CD4-positive, alpha-beta T cell (primary cell): ENCODE measurements at regions not wholly inside any gene's neighbourhood (a gene's known extent, or its start where the extent isn't known, plus 50 kb on each side); places are given as distances from the start of the nearest gene placed in this dataset.
A peak's percentile ranks its signal among the peaks of the same experiment; 100 is the strongest.

ENCODE experiments used
- ATAC-seq: fragments of 200-7000 bp; cut with Tn5 transposase; one replicate; pipeline ENCODE4 v1.10.0; 2022; ENCODE audit warnings: mild to moderate bottlenecking; ENCODE audit not compliant: poor library complexity
- CTCF ChIA-PET: fragments of 350-600 bp; sonication (Branson Sonifier 250); formaldehyde crosslinking; loops from one replicate; lab custom pipeline; 2021; ENCODE audit warnings: antibody characterized with exemption, inconsistent platforms; lab: Charles Lee
- POLR2A ChIA-PET: fragments of 350-600 bp; sonication (Branson Sonifier 250); formaldehyde crosslinking; loops from one replicate; lab custom pipeline; 2021; ENCODE audit warnings: antibody characterized with exemption, inconsistent platforms; lab: Charles Lee
- DNase-seq, 14 experiments: peaks; one replicate each; pipeline ENCODE4 v3.0.0-alpha.2; 2013 to 2020; ENCODE audit warnings: mixed read lengths in 2 of 14
- H3K27ac ChIP-seq, 2 donors: one replicate each; pipeline versions ENCODE4 v1.5.1 to v1.7.0; 2013; ENCODE audit warnings: low read length in 2 of 2, low read depth in 1 of 2, mild to moderate bottlenecking in 1 of 2
- H3K27me3 ChIP-seq, 2 experiments: 1 replicate in 1 of 2; 2 replicates in 1 of 2; pipeline versions ENCODE4 v1.6.1 to v1.7.0; 2013; ENCODE audit warnings: low read length in 2 of 2, control low read depth in 1 of 2, mild to moderate bottlenecking in 1 of 2, moderate library complexity in 1 of 2; ENCODE audit not compliant: insufficient read depth in 2 of 2, control insufficient read depth in 1 of 2
- H3K36me3 ChIP-seq: one replicate; pipeline ENCODE4 v1.6.1; 2013; ENCODE audit warnings: low read length, control low read depth; ENCODE audit not compliant: insufficient read depth
- H3K4me1 ChIP-seq: one replicate; pipeline ENCODE4 v1.6.1; 2013; ENCODE audit warnings: low read length, control low read depth; ENCODE audit not compliant: insufficient read depth
- H3K4me3 ChIP-seq: one replicate; pipeline ENCODE4 v1.5.1; 2013; ENCODE audit warnings: mild to moderate bottlenecking, low read length, moderate library complexity
- H3K9me3 ChIP-seq, 2 experiments: 1 replicate in 1 of 2; 2 replicates in 1 of 2; pipeline versions ENCODE4 v1.6.1 to v1.7.0; 2013; ENCODE audit warnings: low read length in 2 of 2, mild to moderate bottlenecking in 2 of 2, control low read depth in 1 of 2, moderate library complexity in 1 of 2; ENCODE audit not compliant: control insufficient read depth in 1 of 2, insufficient read depth in 1 of 2
- H3K27ac Mint-ChIP-seq: one replicate; pipeline ENCODE4 v1.8.0; 2020; ENCODE audit warnings: mixed read lengths
- H3K27me3 Mint-ChIP-seq: one replicate; pipeline ENCODE4 v1.8.0; 2021; ENCODE audit warnings: mixed read lengths
- H3K36me3 Mint-ChIP-seq: one replicate; pipeline ENCODE4 v1.8.0; 2021; ENCODE audit warnings: low read depth, mixed read lengths
- H3K4me1 Mint-ChIP-seq: one replicate; pipeline ENCODE4 v1.8.0; 2021; ENCODE audit warnings: low read depth, mixed read lengths
- H3K4me3 Mint-ChIP-seq: one replicate; pipeline ENCODE4 v1.8.0; 2020; ENCODE audit warnings: mild to moderate bottlenecking, mixed read lengths
- H3K9me3 Mint-ChIP-seq: one replicate; pipeline ENCODE4 v1.8.0; 2020; ENCODE audit warnings: mixed read lengths
- CTCF ChIP-seq: fragments of 200-600 bp; IDR thresholded peaks from one replicate; pipeline ENCODE4 v1.8.0; 2022; ENCODE audit warnings: antibody characterized with exemption, mild to moderate bottlenecking
- intact Hi-C, 2 experiments: fragments of 100-400 bp; cut with DNase I in 1 of 2; cut with micrococcal nuclease in 1 of 2; formaldehyde crosslinking; loops; one replicate each; pipeline versions ENCODE4 v1.15.1 to v1.9.0; 2023 to 2025; cut with DNase I, micrococcal nuclease

GRCh38 chr11:97516688-97517087, 1126.9 kb downstream of the JRKL start:
- H3K9me3 ChIP-seq, result no peaks in the 10 kb centered on the region
- no peaks in the 10 kb centered on the region for H3K27me3 ChIP-seq
- Mint-ChIP-seq H3K4me3 (no peak overlapping the region), H3K4me1 (no peaks in the 10 kb centered on the region), H3K27ac (no peak overlapping the region), H3K27me3 (no peaks in the 10 kb centered on the region), H3K36me3 (no peaks in the 10 kb centered on the region), H3K9me3 (peaks cover 20% of the 10 kb centered on the region)
- TF ChIP-seq CTCF, result no peak
- DNase-seq, result no peak
- ChIA-PET POLR2A (no interaction called here), CTCF (no interaction called here)
- intact Hi-C loops, result loop anchor here in 1 of 2 experiments (10.0 kb wide), 1 partner anchor 58 kb away; no protein-coding TSS in a partner anchor
- ATAC-seq, result no peak
- H3K27ac ChIP-seq, result no peak overlapping the region
- H3K4me3 ChIP-seq, result no peak overlapping the region
- H3K4me1 ChIP-seq, result no peaks in the 10 kb centered on the region
- no peaks in the 10 kb centered on the region for H3K36me3 ChIP-seq

GRCh38 chr11:97525273-97525672, 1135.5 kb downstream of the JRKL start:
- H3K27ac ChIP-seq, result no peak overlapping the region
- no peaks in the 10 kb centered on the region for H3K36me3 ChIP-seq
- H3K4me1 ChIP-seq, result no peaks in the 10 kb centered on the region
- intact Hi-C loops, result no loop called here
- Mint-ChIP-seq H3K9me3 (no peaks in the 10 kb centered on the region), H3K4me1 (no peaks in the 10 kb centered on the region), H3K27ac (no peak overlapping the region), H3K4me3 (no peak overlapping the region), H3K36me3 (no peaks in the 10 kb centered on the region), H3K27me3 (no peaks in the 10 kb centered on the region)
- TF ChIP-seq CTCF, result no peak
- CTCF ChIA-PET, result no interaction called here
- POLR2A ChIA-PET, result no interaction called here
- DNase-seq (no peak), ATAC-seq (no peak)
- no peak overlapping the region for H3K4me3 ChIP-seq
- no peaks in the 10 kb centered on the region for H3K27me3 ChIP-seq
- H3K9me3 ChIP-seq, result no peaks in the 10 kb centered on the region

GRCh38 chr11:97537407-97538150, 1147.8 kb downstream of the JRKL start:
- H3K9me3 Mint-ChIP-seq, result peaks cover 10% of the 10 kb centered on the region
- H3K27ac ChIP-seq, result no peak overlapping the region
- H3K27ac Mint-ChIP-seq, result no peak overlapping the region
- ChIA-PET CTCF (no interaction called here), POLR2A (no interaction called here)
- H3K4me3 Mint-ChIP-seq, result no peak overlapping the region
- no peaks in the 10 kb centered on the region for H3K4me1 ChIP-seq
- DNase-seq (peak in 1 of 14 experiments; percentile 7), ATAC-seq (no peak)
- H3K4me3 ChIP-seq, result no peak overlapping the region
- no peaks in the 10 kb centered on the region for H3K36me3 ChIP-seq
- peaks cover 0 to 9% of the 10 kb centered on the region in 2 experiments for H3K9me3 ChIP-seq
- intact Hi-C loops, result no loop called here
- H3K36me3 Mint-ChIP-seq, result no peaks in the 10 kb centered on the region
- H3K4me1 Mint-ChIP-seq, result no peaks in the 10 kb centered on the region
- no peak for TF ChIP-seq CTCF
- no peaks in the 10 kb centered on the region for H3K27me3 Mint-ChIP-seq
- H3K27me3 ChIP-seq, result no peaks in the 10 kb centered on the region
